D341Med (cell line): ENCODE measurements at regions not wholly inside any gene's neighbourhood (a gene's known extent, or its start where the extent isn't known, plus 50 kb on each side); places are given as distances from the start of the nearest gene placed in this dataset.
A peak's percentile ranks its signal among the peaks of the same experiment; 100 is the strongest.
"Not testable (repeated sequence)": the region's sequence is repeated elsewhere in the genome, so short reads cannot be mapped to it uniquely, and the experiment has no call there.

Experiments
- DNase-seq: peaks from one replicate; pipeline ENCODE4 v3.0.0; 2012; ENCODE audit warnings: low spot score

DNA sequence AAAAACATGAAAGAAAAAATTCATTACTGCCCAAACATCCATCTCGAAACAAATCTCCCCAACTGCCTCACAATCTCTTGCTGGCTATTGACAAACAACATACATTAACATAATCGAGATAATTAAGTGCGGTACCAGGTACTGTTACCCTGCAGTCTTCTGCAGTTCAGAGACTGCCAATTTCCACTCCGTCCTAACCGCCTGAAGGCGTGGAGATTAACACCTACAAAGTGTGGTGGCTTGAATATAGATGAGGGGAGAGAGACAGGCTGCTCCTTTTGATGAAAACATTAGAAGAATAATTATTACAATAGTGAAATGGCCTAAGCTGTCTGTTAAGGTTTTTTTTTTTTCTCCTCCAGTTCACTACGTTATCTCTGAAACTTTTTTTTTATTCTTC lies 258.9 kb upstream of the SOX4 start:
- DNase-seq = no peak

DNA sequence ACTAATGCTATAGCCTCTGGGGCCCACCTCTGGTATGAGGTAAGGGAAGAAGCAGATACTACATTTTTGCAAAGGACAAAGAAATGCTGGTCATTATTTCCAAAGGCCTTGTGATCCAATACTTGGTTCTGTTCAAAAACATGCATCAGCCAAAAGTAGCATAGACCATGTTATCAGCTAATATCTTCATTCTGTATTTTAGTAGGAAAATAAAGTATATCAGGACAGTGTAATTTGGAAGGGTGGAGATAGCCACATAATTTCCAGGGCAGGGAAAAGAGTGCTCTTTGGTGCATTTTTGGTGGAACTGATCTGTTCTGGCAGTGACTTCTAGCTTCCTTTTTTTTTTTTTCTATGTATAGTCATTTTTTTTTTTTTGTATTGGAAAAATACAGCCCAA lies 258.0 kb upstream of the SOX4 start:
- no peak for DNase-seq

DNA sequence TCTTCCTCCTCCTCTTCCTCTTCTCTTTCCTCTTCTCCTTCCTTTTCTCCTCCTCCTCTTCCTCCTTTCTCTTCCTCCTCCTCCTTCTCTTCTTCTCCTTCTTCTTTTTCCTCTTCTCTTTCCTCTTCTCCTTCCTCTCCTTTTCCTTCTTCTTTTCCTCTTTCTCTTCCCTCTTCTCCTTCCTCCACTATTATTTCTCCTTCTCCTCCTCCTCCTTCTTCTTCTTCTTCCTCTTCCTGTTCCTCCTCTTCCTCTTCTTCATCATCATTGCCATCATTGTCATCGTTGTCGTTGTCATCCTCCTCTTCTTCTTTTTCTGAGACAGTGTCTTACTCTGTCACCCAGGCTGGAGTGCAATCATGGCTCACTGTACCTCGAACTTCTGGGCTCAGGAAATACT lies 256.3 kb upstream of the SOX4 start:
- no peak for DNase-seq

DNA sequence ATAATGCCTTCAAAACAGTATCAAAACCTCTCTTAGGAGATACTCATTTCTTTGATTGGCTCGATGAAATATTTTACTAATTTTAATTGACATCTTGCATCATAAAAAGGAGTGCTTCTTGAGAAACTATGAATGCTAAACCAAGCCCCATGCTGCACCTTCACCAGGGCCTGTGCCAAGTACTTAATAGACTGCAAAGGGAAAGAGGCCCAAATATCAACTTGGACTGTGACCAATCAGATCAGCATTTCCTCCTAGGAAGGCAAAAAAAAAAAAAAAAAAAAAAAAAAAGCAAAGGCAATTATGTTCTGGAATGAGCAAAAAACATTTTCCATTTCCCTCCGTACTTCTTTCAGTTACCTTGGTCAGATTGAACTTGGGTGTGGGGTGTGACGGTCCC lies 253.0 kb upstream of the SOX4 start:
- no peak for DNase-seq

DNA sequence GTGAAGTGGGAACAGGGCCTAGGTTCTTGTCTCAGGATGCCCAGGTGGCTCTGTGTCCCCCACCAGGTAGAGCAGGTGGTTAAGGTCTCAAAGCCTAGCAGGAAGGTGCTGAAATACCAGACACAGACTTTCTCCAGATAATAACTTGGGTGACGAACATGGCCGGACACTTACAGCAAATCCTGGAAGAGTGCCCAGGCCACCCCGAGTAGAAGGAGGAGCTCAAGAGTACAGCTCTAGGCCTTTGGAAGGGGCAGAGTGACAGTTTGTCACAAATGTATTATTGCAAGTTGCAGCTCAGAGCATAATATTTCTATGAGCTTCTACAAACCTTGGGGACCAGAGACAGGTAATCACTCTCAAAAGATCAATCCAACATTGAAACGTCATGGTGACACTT lies 251.6 kb upstream of the SOX4 start:
- DNase-seq = no peak

DNA sequence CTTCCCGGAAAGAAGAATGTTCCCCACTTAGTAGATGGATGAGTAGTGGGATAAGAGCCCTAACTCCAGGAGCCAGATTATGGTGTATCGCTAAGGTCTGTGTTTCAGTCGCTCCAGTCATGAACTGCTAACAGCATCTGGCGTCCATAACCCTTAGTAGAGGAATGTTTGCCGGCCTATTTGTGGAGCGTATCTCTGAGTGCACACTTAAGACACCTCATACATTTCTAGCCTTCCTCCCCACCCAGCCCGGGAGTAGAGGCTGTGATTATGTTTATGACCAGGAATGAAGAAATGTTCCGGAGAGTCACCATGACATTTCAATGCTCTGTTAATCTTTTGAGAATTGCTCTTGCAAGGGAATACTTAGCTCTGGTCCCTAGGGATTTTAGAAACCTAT lies 251.1 kb upstream of the SOX4 start:
- no peak for DNase-seq

DNA sequence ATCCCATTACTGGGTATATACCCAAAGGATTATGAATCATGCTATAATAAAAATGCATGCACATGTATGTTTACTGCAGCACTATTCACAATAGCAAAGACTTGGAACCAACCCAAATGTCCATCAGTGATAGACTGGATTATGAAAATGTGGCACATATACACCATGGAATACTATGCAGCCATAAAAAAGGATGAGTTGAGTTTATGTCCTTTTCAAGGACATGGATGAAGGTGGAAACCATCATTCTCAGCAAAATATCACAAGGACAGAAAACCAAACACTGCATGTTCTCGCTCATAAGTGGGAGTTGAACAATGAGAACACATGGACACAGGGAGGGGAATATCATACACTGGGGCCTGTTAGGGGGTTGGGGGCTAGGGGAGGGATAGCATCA lies 247.8 kb upstream of the SOX4 start:
- DNase-seq = not testable (repeated sequence)

DNA sequence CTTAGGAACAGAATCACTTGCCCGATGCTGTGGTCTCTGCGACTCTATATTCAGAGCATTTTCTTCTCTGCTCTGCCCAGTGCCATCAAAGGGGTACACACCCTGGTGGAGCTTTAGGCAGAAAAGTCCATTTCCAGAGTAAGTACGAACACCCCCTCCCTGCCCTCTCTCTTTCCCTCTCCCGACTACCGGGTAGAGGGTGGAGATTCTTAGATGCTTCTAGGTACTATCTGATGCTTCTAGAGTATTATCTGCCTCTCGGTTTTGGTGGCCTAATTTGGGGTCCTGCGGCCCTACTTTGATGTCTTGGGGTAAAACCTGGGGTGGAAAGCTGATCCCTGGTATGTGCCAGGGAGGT lies 245.4 kb upstream of the SOX4 start:
- no peak for DNase-seq

DNA sequence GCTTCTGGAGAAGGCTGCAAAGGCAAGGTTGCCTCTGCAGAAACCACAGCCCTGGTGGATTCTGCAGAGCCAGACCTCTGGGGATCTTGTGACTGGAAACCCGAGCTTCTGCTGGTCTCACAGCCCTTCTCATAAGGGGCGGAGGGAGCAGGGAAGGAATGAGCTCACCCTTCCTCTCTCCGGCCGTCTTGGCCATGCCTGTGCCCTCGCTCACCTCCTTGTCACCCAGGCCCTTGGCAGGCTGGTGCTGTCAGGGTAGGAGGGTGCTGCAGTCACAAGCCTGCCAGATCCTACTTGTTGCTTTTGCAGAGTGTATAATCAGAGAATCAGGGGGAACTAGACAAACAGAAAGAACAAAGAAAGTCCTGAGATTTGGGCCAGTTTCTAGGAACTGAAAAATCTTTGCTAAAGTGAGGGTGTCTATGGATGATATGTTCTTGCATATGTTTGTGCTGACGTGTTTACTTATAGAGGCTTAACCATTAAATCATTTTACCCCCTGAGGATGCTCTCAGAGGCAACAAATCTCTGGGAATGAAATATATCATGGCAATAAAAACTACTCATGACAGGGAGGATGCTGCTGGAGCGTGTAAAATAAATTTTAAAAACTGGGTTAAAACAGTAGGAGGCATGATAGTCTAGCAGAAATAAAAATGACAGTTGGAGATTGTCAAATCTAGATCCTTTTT lies 244.9 kb upstream of the SOX4 start:
- no peak for DNase-seq

DNA sequence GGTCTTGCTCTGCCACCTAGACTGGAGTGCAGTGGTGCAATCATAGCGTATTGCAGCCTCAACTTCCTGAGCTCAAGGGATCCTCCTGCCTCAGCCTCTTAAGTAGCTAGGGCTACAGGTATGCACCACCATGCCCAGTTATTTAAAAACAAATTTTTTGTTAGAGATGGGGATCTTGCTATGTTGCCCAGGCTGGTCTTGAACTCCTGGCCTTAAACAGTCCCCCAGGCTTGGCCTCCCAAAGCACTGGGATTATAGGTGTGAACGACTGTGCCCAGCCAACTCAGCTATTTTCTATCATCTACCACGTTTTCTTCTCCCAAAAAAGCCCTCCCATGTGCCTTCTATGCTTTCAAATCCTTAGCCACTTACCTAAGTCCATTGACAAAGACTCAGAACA lies 243.7 kb upstream of the SOX4 start:
- DNase-seq = no peak

DNA sequence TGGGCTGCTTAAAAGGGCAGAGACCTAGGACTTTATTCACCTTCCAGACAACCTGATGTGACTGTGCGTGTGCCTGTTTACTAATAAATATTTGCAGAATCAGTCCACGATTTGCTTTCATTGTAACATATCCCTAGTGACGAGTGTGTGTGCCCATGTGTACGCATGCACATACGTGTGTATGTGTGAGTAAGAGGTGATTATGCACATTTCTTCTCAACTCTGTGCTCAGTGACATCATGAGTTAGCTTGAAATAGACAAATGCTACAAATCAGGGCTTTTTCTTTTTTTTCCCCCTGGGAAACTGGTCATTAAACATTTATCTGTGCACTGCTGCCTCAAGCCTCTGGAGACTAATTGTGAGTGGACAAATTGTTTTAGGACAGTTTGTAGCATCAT lies 242.6 kb upstream of the SOX4 start:
- DNase-seq = no peak

DNA sequence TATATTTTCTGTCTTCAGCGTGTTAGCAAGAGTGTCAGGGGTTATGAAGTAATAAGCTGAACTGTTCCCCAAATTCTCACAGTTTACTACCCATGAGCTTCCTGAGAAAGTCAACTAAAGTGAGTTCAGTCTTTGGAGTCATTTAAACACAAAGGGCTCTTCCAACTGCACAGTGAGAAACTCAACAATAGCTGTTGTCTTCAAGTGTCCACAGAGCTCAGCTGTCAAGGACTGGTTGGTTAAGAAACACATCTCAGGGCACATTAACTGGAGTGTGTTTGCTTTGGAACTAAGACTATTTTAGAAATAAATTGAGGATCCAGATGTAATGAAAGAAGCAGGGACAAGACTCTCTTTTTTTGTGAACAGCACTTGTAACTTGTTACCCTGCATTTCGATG lies 241.4 kb upstream of the SOX4 start:
- DNase-seq = no peak

DNA sequence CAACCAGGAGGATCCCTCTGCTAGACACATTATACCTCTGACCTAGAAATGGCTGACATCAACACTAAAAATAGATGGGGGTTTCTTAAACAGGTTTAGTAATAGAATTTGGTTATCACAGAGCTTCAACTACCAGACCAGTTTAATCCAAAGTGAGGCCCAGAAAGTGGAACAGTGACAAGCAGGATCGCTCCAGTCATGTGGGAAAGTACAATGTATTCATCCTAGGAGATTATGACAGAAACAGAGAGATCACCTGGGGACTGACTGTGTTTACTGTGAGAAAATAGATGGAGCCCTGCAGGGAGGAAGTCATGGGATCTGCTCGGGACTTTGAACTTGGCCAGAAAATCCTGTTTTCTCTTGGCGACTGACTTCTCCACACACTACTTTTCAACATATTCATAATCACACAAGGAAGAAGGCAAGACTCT lies 238.7 kb upstream of the SOX4 start:
- no peak for DNase-seq

DNA sequence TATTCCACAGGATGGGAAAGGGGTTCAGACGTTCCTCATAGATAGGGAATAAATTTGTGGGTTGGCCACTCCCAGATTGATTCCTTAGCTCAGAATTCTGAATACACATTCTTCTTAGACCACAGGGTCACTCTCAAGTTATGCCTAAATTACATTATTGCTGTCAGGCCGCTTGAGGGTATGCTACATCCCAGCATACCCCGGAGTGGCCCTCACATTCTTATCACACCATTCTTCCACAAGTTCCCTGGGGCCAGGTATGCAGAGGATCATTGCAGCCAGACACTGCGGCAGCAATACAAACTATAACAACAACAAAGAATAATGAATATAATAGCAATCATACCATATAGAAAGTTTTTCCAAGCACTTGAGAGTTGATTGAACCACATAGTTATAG lies 237.9 kb upstream of the SOX4 start:
- DNase-seq = no peak

DNA sequence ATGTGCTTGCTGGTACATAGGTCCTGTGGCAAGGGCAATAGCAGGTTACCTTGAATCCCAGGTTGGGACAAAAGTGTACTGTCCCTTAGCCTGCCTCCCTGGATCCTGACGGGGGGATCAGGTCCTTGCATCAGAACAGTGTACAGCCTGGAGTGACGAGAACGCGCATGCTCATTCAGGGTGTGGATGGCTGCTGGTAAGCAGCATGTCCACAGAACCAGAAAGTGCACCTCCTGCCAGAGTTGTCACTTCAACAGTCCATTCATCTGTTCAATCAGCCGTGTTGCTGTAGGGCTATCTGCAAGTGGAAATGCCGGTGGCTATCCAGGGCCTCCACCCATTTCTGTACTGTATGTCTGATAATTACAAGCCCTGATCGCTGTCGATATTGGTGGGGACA lies 236.3 kb upstream of the SOX4 start:
- no peak for DNase-seq

DNA sequence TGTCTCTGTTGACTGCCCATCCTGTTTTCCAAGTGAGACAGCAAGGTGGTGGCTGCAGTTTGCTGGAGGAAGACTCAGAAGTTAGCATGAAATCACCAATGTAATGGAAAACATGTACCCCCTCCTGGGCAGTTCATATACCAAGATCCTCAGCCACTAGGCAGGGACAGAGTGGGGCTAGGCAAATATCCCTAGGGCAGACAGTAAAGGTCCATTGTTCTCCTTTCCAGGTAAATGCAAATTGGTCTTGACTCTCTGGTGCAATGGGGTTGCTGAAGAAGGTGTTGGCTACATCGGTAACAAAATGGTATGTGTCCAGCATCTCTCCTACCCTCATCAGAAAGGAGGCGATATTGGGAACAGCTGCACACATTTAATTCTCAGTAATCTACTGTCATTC lies 233.6 kb upstream of the SOX4 start:
- no peak for DNase-seq

DNA sequence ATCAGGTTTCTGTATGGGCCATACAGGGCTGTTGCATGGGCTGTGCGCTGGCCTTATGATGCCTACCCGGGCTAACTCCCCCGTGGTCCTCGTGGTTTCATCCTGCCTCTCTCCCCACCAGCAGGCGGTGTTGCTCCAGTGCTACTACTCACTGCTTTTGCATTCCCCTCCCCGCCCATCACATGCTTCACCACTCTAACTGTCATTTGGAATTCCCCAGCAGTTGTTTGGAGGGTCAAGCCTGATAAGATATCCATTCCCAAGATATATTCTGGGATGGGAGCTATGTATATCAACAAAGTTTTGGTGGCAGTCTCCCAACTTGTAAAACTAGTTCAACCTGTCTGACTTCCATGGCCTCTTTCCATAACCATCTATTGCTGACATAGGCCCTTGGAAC lies 233.2 kb upstream of the SOX4 start:
- DNase-seq = no peak

DNA sequence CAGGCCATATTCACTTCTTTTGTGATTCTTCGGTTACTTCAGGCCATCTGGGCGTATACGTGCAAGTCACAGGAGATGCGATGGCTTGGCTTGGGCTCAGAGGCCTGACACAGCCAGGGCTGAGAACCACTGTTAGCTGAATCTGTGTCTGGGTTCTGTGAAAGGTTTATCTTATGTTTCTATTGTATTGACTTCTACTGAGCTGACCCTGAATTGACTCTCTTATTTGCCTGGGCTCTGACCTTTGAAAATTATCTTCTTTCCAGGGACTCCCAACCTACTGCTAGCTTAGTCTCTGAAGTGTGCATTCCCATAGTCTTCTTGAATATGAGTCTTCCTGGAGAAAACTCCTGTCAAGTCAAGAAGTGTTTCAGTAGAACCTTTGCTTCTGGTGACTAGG lies 226.4 kb upstream of the SOX4 start:
- DNase-seq = no peak

DNA sequence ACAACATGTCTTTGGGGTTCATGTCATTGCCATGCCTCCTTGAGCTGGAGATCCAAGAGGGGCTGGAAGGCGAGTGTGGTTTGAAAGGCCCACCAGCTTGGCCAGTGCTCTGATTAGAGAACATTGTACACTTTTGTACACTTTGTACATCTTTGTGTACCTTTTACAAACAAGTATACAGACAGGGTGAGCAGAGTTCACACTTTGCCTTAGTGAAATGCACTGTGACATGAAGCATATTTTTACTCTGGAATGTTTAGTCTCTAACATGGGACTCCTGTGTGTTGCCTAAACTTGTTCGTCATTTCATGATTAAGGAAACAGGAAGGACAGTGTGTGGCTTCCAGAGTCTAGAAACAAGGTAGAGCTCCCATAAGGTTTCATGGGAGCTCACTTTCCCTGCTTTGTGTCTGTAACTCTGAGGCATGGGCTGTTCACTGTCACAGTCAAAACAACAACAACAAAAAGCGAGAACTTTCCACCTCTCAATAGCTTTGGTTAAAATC lies 225.8 kb upstream of the SOX4 start:
- DNase-seq = no peak

DNA sequence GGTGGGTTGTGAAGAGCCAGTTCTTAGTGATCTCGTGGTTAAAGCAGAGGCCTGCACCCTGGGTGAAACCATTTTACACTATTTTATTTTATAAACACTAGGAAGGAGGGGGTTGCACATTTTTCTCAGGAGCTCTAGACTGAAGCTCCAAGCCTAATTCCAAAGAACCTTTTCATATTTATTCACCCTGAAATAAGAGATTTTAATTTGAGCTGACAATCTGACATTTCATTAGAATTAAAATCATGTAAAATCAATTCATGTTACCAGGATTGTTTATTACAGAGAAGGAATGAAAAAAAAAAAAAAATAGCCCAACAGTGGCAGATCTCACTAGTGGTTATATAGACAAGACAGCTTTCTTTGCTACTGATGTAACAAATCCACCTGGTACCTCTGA lies 222.5 kb upstream of the SOX4 start:
- no peak for DNase-seq

DNA sequence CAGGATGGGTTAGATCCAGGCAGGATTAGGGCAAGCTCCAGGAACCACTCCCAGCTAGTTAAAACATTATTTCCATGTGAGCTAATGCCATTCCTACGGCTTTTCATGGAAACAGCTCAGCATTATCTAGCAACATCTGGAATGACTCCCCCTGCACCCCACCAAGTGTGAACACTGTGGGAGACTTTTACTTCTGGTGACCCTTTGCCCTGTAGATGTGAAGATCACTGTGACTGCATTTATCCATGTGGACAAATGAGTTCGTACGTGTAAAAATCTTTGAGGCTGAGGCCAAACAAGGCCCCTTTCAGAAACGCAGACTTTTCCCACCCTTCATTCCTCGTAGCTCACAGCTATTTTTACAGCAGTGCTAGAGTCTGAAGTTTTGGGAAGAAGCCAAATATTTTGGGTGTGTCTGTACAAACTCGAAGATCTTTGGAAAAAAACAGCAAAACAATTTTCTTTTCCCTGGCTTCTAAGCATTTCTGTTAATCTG lies 221.8 kb upstream of the SOX4 start:
- no peak for DNase-seq

DNA sequence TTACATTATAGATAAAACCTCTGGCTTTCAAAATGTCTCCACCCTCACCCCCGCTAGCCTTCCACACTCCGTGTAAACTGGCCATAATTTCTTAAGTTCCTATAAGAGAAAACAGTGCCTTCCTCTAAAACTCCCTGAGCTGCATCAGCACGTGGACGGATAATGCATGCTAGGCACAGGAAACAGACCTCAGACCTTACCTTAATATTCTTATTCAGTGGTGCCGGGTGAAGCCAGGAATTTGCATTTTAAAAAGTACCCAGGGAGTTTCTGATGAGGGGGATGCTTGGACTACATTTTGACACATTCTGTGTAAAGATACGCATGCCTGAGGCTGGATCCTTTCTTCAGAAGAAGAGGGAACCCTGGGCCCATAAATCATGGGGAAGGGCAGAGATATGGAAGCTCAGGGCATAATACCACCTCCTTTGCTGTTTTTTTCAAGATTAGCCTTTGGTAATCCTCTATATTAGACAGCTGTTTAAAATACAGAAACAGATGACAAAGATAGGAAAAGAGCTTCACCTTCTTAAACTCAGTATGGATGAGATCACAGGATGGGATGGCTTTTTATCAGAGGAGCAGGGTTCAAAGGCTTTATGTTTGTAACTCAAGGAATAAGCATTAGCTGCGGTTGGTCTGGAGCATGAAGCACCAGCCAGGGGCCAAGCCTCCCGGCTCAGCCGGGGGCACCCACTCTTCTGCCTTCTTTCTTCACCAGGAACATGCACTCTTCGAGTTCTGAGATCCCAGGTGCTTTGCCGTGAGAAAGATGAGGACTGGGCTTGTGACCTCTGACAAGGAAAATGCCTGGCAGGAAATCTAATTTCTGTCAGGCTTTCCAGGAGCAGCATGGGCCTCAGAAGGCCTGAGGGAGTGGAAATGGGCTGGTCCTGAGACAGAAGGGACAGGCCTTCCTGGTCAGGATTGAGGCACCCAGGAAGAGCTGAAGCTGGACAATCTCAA lies 218.1 kb upstream of the SOX4 start:
- peak; percentile 45 for DNase-seq

DNA sequence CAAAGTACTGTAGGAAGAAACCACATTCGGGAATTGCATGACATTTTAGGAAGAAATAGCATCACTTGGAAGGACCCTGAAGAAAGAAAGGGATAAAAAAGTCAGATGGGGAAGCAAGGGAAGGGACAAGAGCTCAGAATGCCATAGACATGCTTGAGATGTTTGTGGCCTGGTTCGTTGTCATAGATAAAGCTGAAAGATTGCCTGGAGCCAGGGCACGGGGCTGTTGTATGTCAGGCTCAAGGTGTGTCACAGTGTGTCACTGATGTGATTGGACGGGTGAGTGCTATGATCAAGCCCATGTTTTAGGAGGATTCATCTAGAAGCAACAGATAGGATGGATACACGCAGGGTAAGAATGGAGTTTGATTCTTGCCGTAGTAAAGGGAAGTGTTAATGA lies 216.2 kb upstream of the SOX4 start:
- no peak for DNase-seq
